Aorta (tissue), 5 donors: ENCODE measurements at regions not wholly inside any gene's neighbourhood (a gene's known extent, or its start where the extent isn't known, plus 50 kb on each side); places are given as distances from the start of the nearest gene placed in this dataset.
A peak's percentile ranks its signal among the peaks of the same experiment; 100 is the strongest.

ENCODE experiments used
- ATAC-seq: fragments of 200-7000 bp; cut with Tn5 transposase; one replicate; pipeline ENCODE4 v1.9.1; 2022; ENCODE audit warnings: moderate library complexity; ENCODE audit not compliant: low FRiP score
- DNase-seq, 2 donors: peaks; one replicate each; pipeline ENCODE4 v3.0.0-alpha.2; 2020
- H3K27ac ChIP-seq, 2 donors: one replicate each; pipeline ENCODE4 v1.5.1; 2013; ENCODE audit warnings: low read length in 2 of 2, mild to moderate bottlenecking in 2 of 2, moderate library complexity in 2 of 2, control low read depth in 1 of 2, inconsistent platforms in 1 of 2, low read depth in 1 of 2
- H3K27me3 ChIP-seq, 2 donors: one replicate each; pipeline ENCODE4 v1.6.1; 2013; ENCODE audit warnings: control low read depth in 1 of 2, low read length in 1 of 2, mild to moderate bottlenecking in 1 of 2, moderate library complexity in 1 of 2; ENCODE audit not compliant: insufficient read depth in 2 of 2, control insufficient read depth in 1 of 2
- H3K36me3 ChIP-seq, 2 donors: one replicate each; pipeline ENCODE4 v1.6.1; 2013; ENCODE audit warnings: control low read depth in 1 of 2, low read length in 1 of 2, mild to moderate bottlenecking in 1 of 2; ENCODE audit not compliant: insufficient read depth in 2 of 2, control insufficient read depth in 1 of 2
- H3K4me1 ChIP-seq, 2 donors: one replicate each; pipeline ENCODE4 v1.6.1; 2013; ENCODE audit warnings: low read length in 2 of 2, control low read depth in 1 of 2, mild to moderate bottlenecking in 1 of 2, moderate library complexity in 1 of 2; ENCODE audit not compliant: insufficient read depth in 2 of 2, control insufficient read depth in 1 of 2
- H3K4me3 ChIP-seq, 2 donors: one replicate each; pipeline ENCODE4 v1.5.1; 2013; ENCODE audit warnings: low read length in 2 of 2, control low read depth in 1 of 2, mild to moderate bottlenecking in 1 of 2
- H3K9me3 ChIP-seq: one replicate; pipeline ENCODE4 v1.6.1; 2013; ENCODE audit warnings: mild to moderate bottlenecking, low read length; ENCODE audit not compliant: control insufficient read depth
- WGBS, 2 donors: extraction: QIAGEN DNeasy Blood & Tissue Kit; methylation state at CpG; one replicate each; pipeline ENCODE4 v1.1.7; 2013; 5-methylcytosine and 5-hydroxymethylcytosine counted together
- intact Hi-C, 2 donors: fragments of 100-400 bp; cut with DNase I; formaldehyde crosslinking; loops; one replicate each; pipeline versions ENCODE4 v1.14.2 to v1.15.0; 2022
- donor health status: healthy with polysubstance abuse.
- donor health status: Bipolar disorder and iron deficiency.
- donor health status: DM: no; HTN: no; CAD: no.
- donor health status: DM: no; HTN: no; CAD: no.
- donor health status: DM: yes; HTN: yes; CAD: no.

DNA sequence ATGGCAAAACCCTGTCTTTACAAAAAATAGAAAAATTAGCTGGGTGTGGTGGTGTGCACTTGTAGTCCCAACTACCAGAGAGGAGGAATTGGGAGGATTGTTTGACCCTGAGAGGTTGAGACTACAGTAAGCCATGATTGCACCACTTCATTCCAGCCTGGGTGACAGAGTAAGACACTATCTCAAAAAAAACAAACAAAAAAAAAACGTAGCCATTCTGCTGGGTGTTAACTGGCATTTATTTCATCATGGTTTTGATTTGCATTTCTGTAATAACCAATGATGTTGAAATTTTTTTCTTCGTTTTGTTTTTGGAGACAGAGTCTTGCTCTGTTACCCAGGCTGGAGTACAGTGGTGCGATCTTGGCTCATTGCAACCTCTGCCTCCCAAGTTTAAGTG is 63.3 kb downstream of the RPLP1 start:
- intact Hi-C loops = no loop called here
- H3K36me3 ChIP-seq = no peaks in the 10 kb centered on the region
- no peak overlapping the region for H3K27ac ChIP-seq
- H3K4me3 ChIP-seq = no peak overlapping the region
- ATAC-seq (no peak), DNase-seq (no peak)
- WGBS, 2 donors = 71 to 75% methylated on average over 3 of the region's 3 CpGs
- H3K4me1 ChIP-seq = no peaks in the 10 kb centered on the region
- no peaks in the 10 kb centered on the region for H3K9me3 ChIP-seq
- H3K27me3 ChIP-seq = no peaks in the 10 kb centered on the region

DNA sequence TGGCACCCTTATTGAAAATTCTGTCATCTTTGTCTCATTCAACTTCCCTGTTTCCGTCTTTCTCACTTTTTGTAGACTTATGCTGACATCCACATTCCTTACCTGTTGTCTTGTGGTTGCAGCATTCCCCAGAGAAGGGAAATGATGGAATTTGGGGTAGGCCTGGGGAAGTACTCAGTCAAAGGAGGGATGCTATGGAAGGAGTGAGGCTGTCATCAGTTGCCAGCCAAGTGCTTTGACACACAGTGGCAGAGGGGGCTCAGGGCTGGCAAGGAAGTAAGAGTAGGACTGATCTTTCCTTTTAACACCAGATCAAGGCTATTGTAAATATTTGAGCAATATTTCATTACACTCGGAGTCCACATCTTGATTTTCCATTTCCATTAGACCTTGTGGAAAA is 64.4 kb downstream of the RPLP1 start:
- WGBS, 2 donors = 76 to 87% methylated on average over 2 of the region's 2 CpGs

DNA sequence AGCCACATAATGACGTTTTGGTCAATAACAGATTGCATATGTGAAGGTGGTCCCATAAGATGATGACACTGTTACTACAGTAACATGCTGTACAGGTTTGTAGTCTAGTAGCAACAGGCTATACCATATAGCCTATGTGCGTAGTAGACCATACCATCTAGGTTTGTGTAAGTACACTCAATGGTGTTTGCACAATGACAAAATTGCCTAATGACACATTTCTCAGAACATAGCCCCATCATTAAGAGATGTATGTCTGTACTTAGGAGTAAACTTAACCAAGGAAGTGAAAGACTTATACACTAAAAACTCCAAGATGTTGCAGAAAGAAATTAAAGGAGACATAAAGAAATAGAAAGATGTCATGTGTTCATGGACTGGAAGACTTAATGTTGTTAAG is 66.2 kb downstream of the RPLP1 start:
- Histone ChIP-seq H3K27me3 (no peaks in the 10 kb centered on the region), H3K9me3 (no peaks in the 10 kb centered on the region), H3K4me1 (no peaks in the 10 kb centered on the region), H3K36me3 (no peaks in the 10 kb centered on the region), H3K27ac (no peak overlapping the region), H3K4me3 (no peak overlapping the region)
- intact Hi-C loops = no loop called here
- no peak for ATAC-seq
- DNase-seq = no peak
- 86% methylated on average over 2 of the region's 2 CpGs for WGBS, 2 donors

More for the DNA sequence above, 64.4 kb downstream of the RPLP1 start:
- no peaks in the 10 kb centered on the region for H3K4me1 ChIP-seq
- H3K27ac ChIP-seq = no peak overlapping the region
- intact Hi-C loops = no loop called here
- no peak overlapping the region for H3K4me3 ChIP-seq
- H3K36me3 ChIP-seq = no peaks in the 10 kb centered on the region
- H3K9me3 ChIP-seq = no peaks in the 10 kb centered on the region
- DNase-seq = no peak
- H3K27me3 ChIP-seq = no peaks in the 10 kb centered on the region
- no peak for ATAC-seq

- no peaks in the 10 kb centered on the region for H3K9me3 ChIP-seq
- ATAC-seq (no peak), DNase-seq (no peak)
- no peaks in the 10 kb centered on the region for H3K36me3 ChIP-seq
- no peaks in the 10 kb centered on the region for H3K27me3 ChIP-seq
- intact Hi-C loops = no loop called here
- H3K4me3 ChIP-seq = no peak overlapping the region
- no peak overlapping the region for H3K27ac ChIP-seq
- no peaks in the 10 kb centered on the region for H3K4me1 ChIP-seq
- WGBS, 2 donors = 58 to 64% methylated on average over 1 of the region's 1 CpG
Observed at GRCh38 chr15:69520067-69520466, 67.4 kb downstream of the RPLP1 start.

DNA sequence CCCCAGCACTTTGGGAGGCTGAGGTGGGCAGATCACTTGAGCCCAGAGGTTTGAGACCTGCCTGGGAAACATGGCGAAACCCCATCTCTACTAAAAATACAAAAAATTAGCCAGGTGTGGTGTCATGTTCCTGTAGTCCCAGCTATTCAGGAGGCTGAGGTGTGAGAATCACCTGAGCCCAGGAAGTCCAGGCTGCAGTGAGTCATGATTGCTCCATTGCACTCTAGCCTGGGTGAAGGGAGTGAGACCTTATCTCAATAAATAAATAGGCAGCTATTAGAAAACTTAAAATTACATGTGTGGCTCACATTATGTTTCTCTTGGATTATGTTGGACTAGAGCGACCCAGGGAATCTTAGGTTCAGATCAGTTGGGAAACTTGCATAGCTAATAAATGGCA is 69.7 kb downstream of the RPLP1 start:
- ATAC-seq (no peak), DNase-seq (no peak)
- 90 to 96% methylated on average over 2 of the region's 2 CpGs for WGBS, 2 donors
- Histone ChIP-seq H3K27ac (no peak overlapping the region), H3K27me3 (no peaks in the 10 kb centered on the region), H3K36me3 (no peaks in the 10 kb centered on the region), H3K4me3 (no peak overlapping the region), H3K9me3 (no peaks in the 10 kb centered on the region), H3K4me1 (no peaks in the 10 kb centered on the region)
- intact Hi-C loops = loop anchor here in 1 of 2 donors (2.0 kb wide), 1 partner anchor 130 kb away; no protein-coding TSS in a partner anchor

DNA sequence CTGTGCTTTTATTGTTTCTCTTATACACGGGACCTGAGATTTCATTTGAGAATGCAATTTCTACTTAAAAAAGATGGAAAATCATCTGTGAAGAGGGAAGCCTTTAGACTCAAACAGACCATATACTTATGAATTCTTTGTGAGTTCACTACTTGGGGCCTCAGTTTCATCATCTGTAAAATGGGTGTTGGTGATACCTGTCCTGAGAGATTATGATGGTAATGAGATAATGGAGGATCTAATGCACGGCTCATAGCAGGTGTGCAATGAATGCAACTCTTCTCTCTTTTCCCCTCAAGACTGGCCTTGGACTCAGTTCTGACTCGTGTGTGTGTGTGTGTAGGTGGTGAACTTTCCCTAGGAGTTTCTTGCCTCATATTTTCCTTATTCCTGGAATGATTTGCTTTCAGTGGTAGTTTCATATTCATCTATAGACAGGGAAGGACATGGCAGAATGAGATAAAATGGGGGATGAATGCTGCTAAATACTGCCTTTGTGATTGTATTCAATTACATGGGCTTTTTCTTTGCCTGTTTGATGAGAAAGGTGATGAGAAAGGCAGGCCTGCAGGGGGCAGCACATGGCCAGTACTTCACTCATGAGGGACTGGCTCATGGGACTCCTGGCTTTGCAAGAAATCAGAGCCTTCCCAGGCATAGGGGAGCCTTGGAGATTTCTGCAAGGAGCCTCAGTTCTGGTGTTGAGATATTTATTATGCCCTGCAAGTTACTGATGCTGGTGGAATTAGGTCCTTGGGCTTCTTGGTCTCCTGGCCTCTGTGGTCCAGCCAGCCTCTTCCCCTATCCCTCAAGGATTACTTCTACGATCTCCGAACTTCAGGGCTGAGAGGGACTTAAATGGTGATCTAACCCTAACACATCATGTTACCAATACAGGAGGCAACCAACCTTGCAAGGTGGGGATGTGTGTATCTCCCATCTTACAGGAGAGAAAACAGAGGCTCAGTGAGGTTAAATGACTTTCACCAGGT is 70.7 kb downstream of the RPLP1 start:
- no peaks in the 10 kb centered on the region for H3K36me3 ChIP-seq
- no peaks in the 10 kb centered on the region for H3K4me1 ChIP-seq
- intact Hi-C loops = loop anchor here in 1 of 2 donors (2.0 kb wide), 1 partner anchor 129 kb away; no protein-coding TSS in a partner anchor
- no peaks in the 10 kb centered on the region for H3K9me3 ChIP-seq
- WGBS, 2 donors = 82 to 84% methylated on average over 5 of the region's 5 CpGs
- ATAC-seq (no peak), DNase-seq (peak; percentile 88 to 91)
- H3K27ac ChIP-seq = no peak overlapping the region
- H3K27me3 ChIP-seq = no peaks in the 10 kb centered on the region
- H3K4me3 ChIP-seq = no peak overlapping the region

DNA sequence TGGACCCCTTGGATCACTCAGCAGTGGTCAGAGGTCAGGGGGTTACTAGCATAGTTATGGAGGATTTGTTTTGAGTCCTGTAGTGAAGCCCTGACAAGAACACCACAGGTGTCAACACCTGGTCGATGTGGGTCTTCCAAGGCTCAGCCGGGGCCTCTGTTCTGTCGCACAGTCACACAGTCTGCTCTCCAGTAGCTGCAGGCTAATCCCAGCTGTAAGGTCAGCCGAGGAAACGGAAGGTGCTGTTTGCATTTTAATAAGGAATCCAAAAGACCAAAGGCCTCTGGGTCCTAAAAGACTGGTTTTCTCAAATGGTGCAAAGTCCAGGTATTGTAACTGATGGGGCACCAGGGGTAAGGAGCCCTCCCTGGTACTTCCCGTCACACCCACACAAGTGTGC is 71.7 kb downstream of the RPLP1 start:
- ATAC-seq = no peak
- Histone ChIP-seq H3K9me3 (no peaks in the 10 kb centered on the region), H3K4me1 (no peaks in the 10 kb centered on the region), H3K4me3 (no peak overlapping the region), H3K36me3 (no peaks in the 10 kb centered on the region), H3K27ac (no peak overlapping the region), H3K27me3 (no peaks in the 10 kb centered on the region)
- 87% methylated on average over 6 of the region's 6 CpGs for WGBS, 2 donors
- intact Hi-C loops = no loop called here
- DNase-seq = no peak

GRCh38 chr15:69524814-69525213 is 72.2 kb downstream of the RPLP1 start:
- no peak overlapping the region for H3K4me3 ChIP-seq
- DNase-seq (no peak), ATAC-seq (no peak)
- WGBS, 2 donors = 90 to 91% methylated on average over 7 of the region's 7 CpGs
- H3K27me3 ChIP-seq = no peaks in the 10 kb centered on the region
- H3K4me1 ChIP-seq = no peaks in the 10 kb centered on the region
- H3K36me3 ChIP-seq = no peaks in the 10 kb centered on the region
- H3K27ac ChIP-seq = no peak overlapping the region
- H3K9me3 ChIP-seq = no peaks in the 10 kb centered on the region
- intact Hi-C loops = no loop called here

DNA sequence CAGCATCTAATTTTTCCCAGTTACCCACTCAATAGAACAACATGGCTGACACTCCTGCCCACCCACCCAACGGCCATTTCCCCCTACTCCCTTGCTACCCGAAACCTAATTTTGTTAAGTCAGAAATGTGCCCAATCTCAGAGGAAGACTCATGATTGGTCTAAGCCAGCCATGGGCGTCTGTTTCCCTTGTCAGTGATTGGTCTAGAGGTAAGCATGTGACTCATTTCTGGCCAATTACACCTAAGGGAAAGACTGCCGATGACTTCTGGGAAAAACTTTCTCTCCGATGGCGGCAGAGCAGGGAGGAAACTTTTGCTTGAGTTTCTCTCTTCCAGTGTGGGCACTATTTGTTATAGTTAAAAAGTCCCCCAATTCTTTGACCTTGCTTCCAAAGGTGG is 72.9 kb downstream of the RPLP1 start:
- DNase-seq (no peak), ATAC-seq (no peak)
- H3K27ac ChIP-seq = no peak overlapping the region
- H3K27me3 ChIP-seq = no peaks in the 10 kb centered on the region
- 96 to 97% methylated on average over 6 of the region's 6 CpGs for WGBS, 2 donors
- no peak overlapping the region for H3K4me3 ChIP-seq
- no peaks in the 10 kb centered on the region for H3K9me3 ChIP-seq
- H3K36me3 ChIP-seq = no peaks in the 10 kb centered on the region
- intact Hi-C loops = no loop called here
- no peaks in the 10 kb centered on the region for H3K4me1 ChIP-seq
